ENCODE measurements at regions not wholly inside any gene's neighbourhood (a gene's known extent, or its start where the extent isn't known, plus 50 kb on each side); places are given as distances from the start of the nearest gene placed in this dataset.
"Not testable (repeated sequence)": the region's sequence is repeated elsewhere in the genome, so short reads cannot be mapped to it uniquely, and the experiment has no call there.

DNA sequence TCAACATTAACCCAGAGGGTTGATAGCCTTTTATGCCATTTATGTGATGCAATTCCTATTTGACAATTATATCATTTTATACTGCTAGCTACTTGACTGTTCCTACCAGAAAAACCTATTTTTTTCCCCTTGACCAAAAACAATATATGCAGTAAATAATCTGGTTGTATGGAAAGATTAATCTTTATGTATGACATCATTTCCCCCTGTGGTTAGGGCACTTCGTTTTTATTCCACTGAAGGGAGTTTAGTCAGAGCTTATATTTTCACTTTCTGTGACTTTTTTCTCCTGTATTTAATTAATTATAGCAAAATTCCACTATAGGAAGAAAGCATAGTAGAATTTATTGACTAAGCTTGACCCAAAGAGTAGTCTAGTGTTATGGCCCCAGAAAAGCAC lies 107.6 kb downstream of the HAUS1 start:
- H3K27ac Mint-ChIP-seq, result peak overlapping the region; percentile 81
- intact Hi-C loops (cut with micrococcal nuclease), result loop anchor here (1.0 kb wide), 1 partner anchor 38 kb away; no protein-coding TSS in a partner anchor
- peak overlapping the region; percentile 10 for H3K4me3 Mint-ChIP-seq
- H3K27me3 Mint-ChIP-seq (ENCODE audit: low read depth), result no peaks in the 10 kb centered on the region
- CTCF ChIA-PET, result interaction anchor here (0.6 to 8.4 kb wide), 10 partner anchors 11 to 1154 kb away, joined by 3 to 97 read pairs (median 4); a partner anchor contains a TSS
- H3K36me3 Mint-ChIP-seq (ENCODE audit: low read depth), result peaks cover 8% of the 10 kb centered on the region
- peaks cover 73% of the 10 kb centered on the region for H3K4me1 Mint-ChIP-seq (ENCODE audit: low read depth)
- no peaks in the 10 kb centered on the region for H3K9me3 Mint-ChIP-seq
- DNase-seq, result no peak

DNA sequence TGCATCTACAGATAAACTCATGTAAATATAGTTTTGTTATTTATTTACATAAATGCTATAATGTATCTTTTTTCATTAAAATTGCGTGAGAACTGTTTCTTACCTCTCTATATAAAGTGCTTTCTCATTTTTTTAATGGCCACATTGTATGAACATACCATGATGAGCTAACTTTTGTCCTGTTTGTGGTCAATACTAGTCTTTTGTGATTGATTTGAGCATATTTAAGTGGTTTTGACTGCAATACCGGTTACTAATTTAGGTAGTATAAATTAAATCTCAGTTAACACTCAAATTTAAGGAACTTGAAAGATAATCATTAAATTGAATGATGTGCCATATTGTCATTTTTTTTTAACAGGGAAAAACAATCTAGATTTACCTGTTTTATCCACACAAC lies 108.2 kb downstream of the HAUS1 start:
- H3K9me3 Mint-ChIP-seq, result no peaks in the 10 kb centered on the region
- H3K27ac Mint-ChIP-seq, result peak overlapping the region; percentile 81
- CTCF ChIA-PET, result interaction anchor here (0.6 to 8.4 kb wide), 15 partner anchors 10 to 1155 kb away, joined by 3 to 97 read pairs (median 4); a partner anchor contains a TSS
- intact Hi-C loops (cut with micrococcal nuclease), result loop anchor here (1.0 kb wide), 1 partner anchor 38 kb away; no protein-coding TSS in a partner anchor
- H3K4me3 Mint-ChIP-seq, result no peak overlapping the region
- no peak for DNase-seq
- H3K36me3 Mint-ChIP-seq (ENCODE audit: low read depth), result peaks cover 10% of the 10 kb centered on the region
- H3K27me3 Mint-ChIP-seq (ENCODE audit: low read depth), result no peaks in the 10 kb centered on the region
- H3K4me1 Mint-ChIP-seq (ENCODE audit: low read depth), result peaks cover 77% of the 10 kb centered on the region

DNA sequence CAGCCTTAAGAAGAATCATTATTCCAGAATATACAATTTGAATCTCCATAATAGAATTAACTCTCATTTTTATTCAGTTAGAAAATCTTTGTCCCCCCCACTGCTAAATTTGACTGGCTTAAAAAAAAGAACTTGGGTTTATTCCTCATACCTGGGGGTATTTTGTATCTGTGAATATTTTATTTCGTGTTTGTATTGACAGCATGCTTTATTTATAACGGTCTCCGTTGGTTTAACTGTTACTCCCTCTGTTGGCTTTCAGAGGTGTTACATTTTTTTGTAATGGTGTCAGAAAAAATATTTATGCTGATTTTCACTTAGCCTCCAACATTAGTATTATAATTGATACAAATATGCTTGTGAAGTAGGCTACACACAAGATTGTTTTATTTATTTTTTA lies 109.1 kb downstream of the HAUS1 start:
- Mint-ChIP-seq H3K27ac (no peak overlapping the region), H3K4me1 (ENCODE audit: low read depth) (peaks cover 76% of the 10 kb centered on the region), H3K36me3 (ENCODE audit: low read depth) (peaks cover 10% of the 10 kb centered on the region), H3K27me3 (ENCODE audit: low read depth) (no peaks in the 10 kb centered on the region), H3K9me3 (no peaks in the 10 kb centered on the region), H3K4me3 (no peak overlapping the region)
- intact Hi-C loops (cut with micrococcal nuclease), result loop anchor here (1.0 kb wide), 2 partner anchors 40 to 65 kb away; no protein-coding TSS in a partner anchor
- CTCF ChIA-PET, result interaction anchor here (0.8 to 8.4 kb wide), 8 partner anchors 11 to 65 kb away, joined by 3 to 97 read pairs (median 4); a partner anchor contains a TSS
- DNase-seq, result no peak

DNA sequence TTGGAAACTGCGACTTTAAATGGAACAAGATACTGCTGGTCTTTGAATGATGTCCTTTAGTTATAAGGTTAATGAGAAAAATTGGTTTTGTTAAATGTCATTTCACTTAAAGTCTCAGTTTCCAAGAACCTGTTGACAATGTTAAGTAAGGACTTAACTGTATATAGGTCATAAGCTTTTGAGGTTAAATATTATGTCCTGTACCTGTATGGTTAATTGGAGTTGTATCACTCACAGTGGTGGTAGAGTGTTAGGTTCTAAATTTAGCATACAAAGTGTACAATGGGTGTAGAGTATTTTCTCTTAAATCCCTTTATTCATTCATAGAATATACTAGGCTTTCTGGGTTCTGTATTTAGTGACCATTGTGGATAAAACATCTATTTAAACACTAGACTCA lies 110.2 kb downstream of the HAUS1 start:
- H3K4me3 Mint-ChIP-seq, result no peak overlapping the region
- no peak overlapping the region for H3K27ac Mint-ChIP-seq
- H3K27me3 Mint-ChIP-seq (ENCODE audit: low read depth), result no peaks in the 10 kb centered on the region
- H3K4me1 Mint-ChIP-seq (ENCODE audit: low read depth), result peaks cover 71% of the 10 kb centered on the region
- CTCF ChIA-PET, result interaction anchor here (1.2 to 2.3 kb wide), 2 partner anchors 38 to 41 kb away, joined by 3 to 11 read pairs; a partner anchor contains a TSS
- H3K9me3 Mint-ChIP-seq, result no peaks in the 10 kb centered on the region
- H3K36me3 Mint-ChIP-seq (ENCODE audit: low read depth), result peaks cover 16% of the 10 kb centered on the region
- intact Hi-C loops (cut with micrococcal nuclease), result loop anchor here (1.0 kb wide), 1 partner anchor 9 kb away; no protein-coding TSS in a partner anchor
- no peak for DNase-seq

DNA sequence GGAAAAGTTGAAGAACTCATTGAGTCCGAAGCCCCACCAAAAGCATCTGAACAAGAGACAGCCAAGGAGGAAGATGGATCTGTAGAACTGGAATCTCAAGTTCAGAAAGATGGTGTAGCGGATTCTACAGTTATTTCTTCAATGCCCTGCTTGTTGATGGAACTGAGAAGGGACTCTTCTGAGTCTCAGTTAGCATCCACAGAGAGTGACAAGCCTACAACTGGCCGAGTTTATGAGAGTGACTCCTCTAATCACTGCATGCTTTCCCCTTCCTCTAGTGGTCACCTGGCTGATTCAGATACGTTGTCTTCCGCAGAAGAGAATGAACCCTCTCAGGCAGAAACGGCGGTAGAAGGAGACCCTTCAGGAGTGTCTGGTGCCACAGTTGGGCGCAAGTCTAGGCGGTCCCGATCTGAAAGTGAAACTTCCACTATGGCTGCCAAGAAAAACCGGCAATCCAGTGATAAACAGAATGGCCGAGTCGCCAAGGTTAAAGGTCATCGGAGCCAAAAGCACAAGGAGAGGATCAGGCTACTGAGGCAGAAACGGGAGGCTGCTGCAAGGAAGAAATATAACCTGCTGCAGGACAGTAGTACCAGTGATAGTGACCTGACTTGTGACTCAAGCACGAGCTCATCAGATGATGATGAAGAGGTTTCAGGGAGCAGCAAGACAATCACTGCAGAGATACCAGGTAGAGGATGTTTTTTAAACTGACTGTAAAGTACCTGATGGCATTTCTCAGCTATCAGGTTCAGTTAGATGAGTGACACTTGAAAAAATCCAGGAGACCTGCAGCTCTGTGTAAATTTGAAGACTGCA lies 111.9 kb downstream of the HAUS1 start:
- CTCF ChIA-PET, result interaction anchor here (1.1 to 2.2 kb wide), 4 partner anchors 16 to 71 kb away, joined by 3 to 10 read pairs (median 4); a partner anchor contains a TSS
- intact Hi-C loops (cut with micrococcal nuclease), result no loop called here
- no peak overlapping the region for H3K27ac Mint-ChIP-seq
- peaks cover 72% of the 10 kb centered on the region for H3K4me1 Mint-ChIP-seq (ENCODE audit: low read depth)
- peaks cover 21% of the 10 kb centered on the region for H3K36me3 Mint-ChIP-seq (ENCODE audit: low read depth)
- no peaks in the 10 kb centered on the region for H3K27me3 Mint-ChIP-seq (ENCODE audit: low read depth)
- peak; percentile 14 for DNase-seq
- H3K4me3 Mint-ChIP-seq, result no peak overlapping the region
- H3K9me3 Mint-ChIP-seq, result no peaks in the 10 kb centered on the region

DNA sequence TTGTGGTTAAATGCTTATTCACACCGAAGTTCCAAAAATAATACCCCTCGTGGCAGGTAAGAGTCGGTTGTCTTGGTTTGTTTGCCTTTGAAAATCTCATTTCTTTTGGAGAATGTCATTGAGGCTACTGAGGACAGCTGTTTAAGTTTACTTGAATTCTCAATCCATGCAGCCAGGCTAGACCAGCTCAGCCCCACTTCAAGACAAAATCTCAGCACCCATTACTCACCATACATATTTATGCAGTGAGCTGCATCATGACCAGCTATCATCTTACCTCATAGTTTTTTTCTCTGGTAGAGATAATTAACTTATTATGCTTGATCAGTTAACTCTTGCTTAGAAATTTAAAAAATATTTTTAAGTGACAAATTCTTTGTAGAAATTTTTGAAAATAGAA lies 115.9 kb downstream of the HAUS1 start:
- Mint-ChIP-seq H3K27ac (no peak overlapping the region), H3K36me3 (ENCODE audit: low read depth) (peaks cover 22% of the 10 kb centered on the region)
- CTCF ChIA-PET, result interaction anchor here (1.0 to 2.2 kb wide), 5 partner anchors 11 to 51 kb away, joined by 3 to 12 read pairs (median 3); a partner anchor contains a TSS

DNA sequence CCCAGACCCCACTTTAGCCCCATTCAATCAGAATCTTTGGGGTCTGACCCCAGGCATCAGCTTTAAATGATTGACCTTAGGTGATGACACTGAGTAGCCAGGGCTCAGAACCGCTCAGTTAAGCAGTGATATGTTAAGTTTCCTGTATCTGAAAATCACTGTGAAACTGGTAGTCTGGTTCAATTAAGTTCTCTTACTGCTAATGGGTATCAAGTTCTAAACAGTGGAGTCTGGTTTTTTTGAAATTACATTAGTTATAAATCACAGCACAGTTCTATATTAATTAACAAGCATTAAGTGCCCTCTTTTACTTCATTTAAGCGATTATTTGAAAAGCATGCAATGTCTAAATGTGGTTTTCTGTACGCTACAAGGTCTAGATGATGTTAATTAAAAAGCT lies 117.9 kb downstream of the HAUS1 start:
- CTCF ChIA-PET, result interaction anchor here (0.6 to 4.3 kb wide), 3 partner anchors 18 to 49 kb away, joined by 3 to 14 read pairs (median 3); a partner anchor contains a TSS

More for the DNA sequence above, 115.9 kb downstream of the HAUS1 start:
- H3K4me3 Mint-ChIP-seq, result no peak overlapping the region
- H3K27me3 Mint-ChIP-seq (ENCODE audit: low read depth), result no peaks in the 10 kb centered on the region
- peaks cover 79% of the 10 kb centered on the region for H3K4me1 Mint-ChIP-seq (ENCODE audit: low read depth)
- intact Hi-C loops (cut with micrococcal nuclease), result no loop called here
- DNase-seq, result no peak
- no peaks in the 10 kb centered on the region for H3K9me3 Mint-ChIP-seq

DNA sequence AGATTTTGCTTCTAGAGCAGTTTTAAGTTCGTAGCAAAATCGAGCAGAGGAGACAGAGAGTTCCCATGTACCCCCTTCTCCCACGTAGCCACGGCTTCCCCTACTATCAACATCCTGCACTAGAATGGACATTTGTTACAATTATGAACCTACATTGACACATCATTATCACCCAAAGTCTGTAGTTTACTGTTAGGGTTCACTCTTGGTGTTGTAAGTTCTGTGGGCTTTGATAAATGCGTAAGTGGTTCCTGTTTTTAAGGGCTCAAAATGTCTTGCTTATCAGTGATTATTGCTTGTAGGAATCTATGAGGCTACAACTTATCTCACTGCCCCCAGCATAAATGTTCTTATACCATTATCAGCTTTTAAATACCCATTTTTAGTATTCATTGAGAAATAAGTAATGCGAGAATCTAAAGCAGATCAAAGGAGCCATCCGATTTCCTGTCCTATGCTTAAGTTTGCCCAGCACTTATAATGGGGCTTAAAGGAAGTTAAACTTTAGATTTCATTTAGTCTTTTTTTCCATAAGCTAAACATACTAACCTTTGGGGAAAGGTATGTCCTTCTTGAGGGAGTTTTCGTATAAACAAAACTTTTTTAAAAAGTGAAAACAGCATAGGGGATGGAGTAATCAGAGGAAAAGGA lies 118.7 kb downstream of the HAUS1 start:
- Mint-ChIP-seq H3K36me3 (ENCODE audit: low read depth) (peaks cover 15% of the 10 kb centered on the region), H3K27ac (peak overlapping the region; percentile 78), H3K27me3 (ENCODE audit: low read depth) (no peaks in the 10 kb centered on the region), H3K4me1 (ENCODE audit: low read depth) (peaks cover 80% of the 10 kb centered on the region), H3K9me3 (no peaks in the 10 kb centered on the region), H3K4me3 (no peak overlapping the region)
- DNase-seq, result no peak
- CTCF ChIA-PET, result interaction anchor here (0.6 to 4.3 kb wide), 3 partner anchors 11 to 49 kb away, joined by 3 to 14 read pairs (median 3); a partner anchor contains a TSS
- intact Hi-C loops (cut with micrococcal nuclease), result loop anchor here (1.0 kb wide), 3 partner anchors 9 to 27 kb away; no protein-coding TSS in a partner anchor

More for the DNA sequence above, 117.9 kb downstream of the HAUS1 start:
- Mint-ChIP-seq H3K9me3 (no peaks in the 10 kb centered on the region), H3K4me3 (no peak overlapping the region), H3K27ac (peak overlapping the region; percentile 78), H3K4me1 (ENCODE audit: low read depth) (peaks cover 79% of the 10 kb centered on the region), H3K36me3 (ENCODE audit: low read depth) (peaks cover 13% of the 10 kb centered on the region), H3K27me3 (ENCODE audit: low read depth) (no peaks in the 10 kb centered on the region)
- intact Hi-C loops (cut with micrococcal nuclease), result loop anchor here (1.0 kb wide), 1 partner anchor 13 kb away; no protein-coding TSS in a partner anchor
- no peak for DNase-seq

DNA sequence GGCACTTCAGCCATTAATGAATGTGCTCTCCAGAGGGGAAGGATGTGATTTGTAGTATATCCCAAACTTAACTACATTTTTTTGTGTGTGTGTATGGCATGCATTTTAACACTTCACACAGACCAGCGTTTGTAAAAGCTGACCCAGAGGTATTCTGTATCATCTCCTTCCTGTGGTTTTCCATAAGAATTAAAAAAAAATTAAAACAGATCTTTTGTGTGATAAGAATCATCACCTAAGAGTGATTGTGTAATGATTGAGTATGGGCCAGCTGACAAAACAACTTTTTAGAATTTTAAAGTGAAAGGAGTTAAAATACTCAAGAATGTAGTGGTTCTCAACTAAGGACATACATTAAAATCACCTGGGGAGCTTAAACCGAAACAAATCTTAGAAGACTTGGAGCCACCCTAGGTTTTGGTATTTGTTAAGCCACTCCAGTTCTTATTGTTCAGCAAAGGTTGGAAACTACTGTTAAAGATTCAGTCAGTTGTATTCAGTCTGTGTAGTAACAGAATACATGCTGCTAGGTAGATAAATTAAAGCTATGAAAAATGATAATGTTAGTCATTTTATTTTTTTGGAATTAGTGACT lies 120.1 kb downstream of the HAUS1 start:
- peak overlapping the region; percentile 27 for H3K27ac Mint-ChIP-seq
- peaks cover 79% of the 10 kb centered on the region for H3K4me1 Mint-ChIP-seq (ENCODE audit: low read depth)
- no peak for DNase-seq
- H3K27me3 Mint-ChIP-seq (ENCODE audit: low read depth), result no peaks in the 10 kb centered on the region
- CTCF ChIA-PET, result interaction anchor here (0.6 to 4.3 kb wide), 3 partner anchors 11 to 51 kb away, joined by 3 to 14 read pairs (median 4); a partner anchor contains a TSS
- intact Hi-C loops (cut with micrococcal nuclease), result no loop called here
- H3K36me3 Mint-ChIP-seq (ENCODE audit: low read depth), result peaks cover 9% of the 10 kb centered on the region
- H3K4me3 Mint-ChIP-seq, result no peak overlapping the region
- H3K9me3 Mint-ChIP-seq, result no peaks in the 10 kb centered on the region

DNA sequence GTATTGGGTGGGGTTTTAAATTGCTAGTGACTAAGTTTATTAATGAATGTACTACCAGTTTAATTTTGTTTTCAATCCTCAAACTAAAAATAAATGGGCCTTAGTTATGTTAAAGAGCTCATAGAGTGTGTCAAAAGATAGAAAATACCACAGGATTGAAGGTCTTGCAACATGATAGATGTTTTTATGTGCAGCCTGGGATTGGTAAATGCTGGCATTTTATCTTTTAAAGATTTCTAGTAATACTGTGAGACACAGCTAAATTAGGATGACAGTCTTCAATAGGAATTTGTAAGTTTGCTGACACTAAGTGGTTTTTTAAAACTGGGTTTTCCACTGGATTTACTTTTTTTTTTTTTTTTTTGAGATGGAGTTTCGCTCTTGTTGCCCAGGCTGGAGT lies 122.3 kb downstream of the HAUS1 start:
- Mint-ChIP-seq H3K36me3 (ENCODE audit: low read depth) (peaks cover 5% of the 10 kb centered on the region), H3K4me1 (ENCODE audit: low read depth) (peaks cover 76% of the 10 kb centered on the region), H3K27ac (no peak overlapping the region), H3K9me3 (no peaks in the 10 kb centered on the region), H3K27me3 (ENCODE audit: low read depth) (no peaks in the 10 kb centered on the region), H3K4me3 (no peak overlapping the region)
- CTCF ChIA-PET, result interaction anchor here (0.9 to 1.3 kb wide), 3 partner anchors 14 to 77 kb away, joined by 3 to 4 read pairs (median 4); no protein-coding TSS in a partner anchor
- no peak for DNase-seq
- intact Hi-C loops (cut with micrococcal nuclease), result no loop called here

DNA sequence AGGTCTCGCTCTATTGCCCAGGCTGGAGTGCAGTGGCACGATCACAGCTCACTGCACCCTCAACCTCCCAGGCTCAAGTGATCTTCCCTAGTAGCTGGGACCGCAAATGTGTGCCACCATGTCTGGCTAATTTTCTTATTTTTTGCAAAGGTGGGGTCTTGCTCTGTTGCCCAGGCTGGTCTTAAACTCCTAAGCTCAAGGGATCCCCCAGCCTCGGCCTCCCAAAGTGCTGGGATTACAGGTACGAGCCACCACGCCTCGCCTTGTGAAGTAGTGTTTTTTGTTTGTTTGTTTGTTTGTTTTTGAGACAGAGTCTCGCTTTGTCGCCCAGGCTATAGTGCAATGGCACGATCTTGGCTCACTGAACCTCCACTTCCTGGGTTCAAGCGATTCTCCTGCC lies 125.5 kb downstream of the HAUS1 start:
- H3K36me3 Mint-ChIP-seq (ENCODE audit: low read depth); H3K27me3 Mint-ChIP-seq (ENCODE audit: low read depth); H3K4me3 Mint-ChIP-seq; H3K9me3 Mint-ChIP-seq; DNase-seq: not testable (repeated sequence)
- H3K4me1 Mint-ChIP-seq (ENCODE audit: low read depth), result peaks cover 58% of the 10 kb centered on the region
- intact Hi-C loops (cut with micrococcal nuclease), result loop anchor here (2.0 to 10.0 kb wide), 2 partner anchors 15 to 65 kb away; no protein-coding TSS in a partner anchor
- H3K27ac Mint-ChIP-seq, result peak overlapping the region; percentile 4
- CTCF ChIA-PET, result interaction anchor here (0.7 kb wide), 1 partner anchor 30 kb away, joined by 6 read pairs; no protein-coding TSS in a partner anchor

All from activated naive CD4-positive, alpha-beta T cell treated with anti-CD3 and anti-CD28 coated beads for 36 hours (primary cell).